ENCODE measurements at regions not wholly inside any gene's neighbourhood (a gene's known extent, or its start where the extent isn't known, plus 50 kb on each side); places are given as distances from the start of the nearest gene placed in this dataset.
"Not testable (repeated sequence)": the region's sequence is repeated elsewhere in the genome, so short reads cannot be mapped to it uniquely, and the experiment has no call there.

DNA sequence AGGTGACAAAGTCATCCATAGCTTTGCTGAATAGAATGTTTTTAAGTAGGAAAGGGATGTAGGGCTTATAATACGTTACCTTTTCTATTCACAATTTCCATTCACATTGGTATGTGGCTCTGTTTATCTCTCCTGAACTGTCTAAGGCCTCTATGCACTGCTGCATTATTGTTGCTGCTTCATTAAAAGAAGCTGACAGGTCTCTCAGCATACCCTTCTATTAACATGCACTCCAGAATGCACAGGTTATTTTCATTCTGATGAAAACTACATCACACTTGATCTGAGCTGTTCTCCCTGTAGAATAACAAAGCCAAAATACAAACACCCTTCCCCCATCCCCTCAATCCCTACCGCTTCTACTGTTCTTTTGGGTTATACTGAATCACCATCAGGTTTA, 399.3 kb downstream of the TBC1D32 start:
- Histone ChIP-seq H3K4ac (ENCODE audit: low read depth, low read length) (no peak overlapping the region), H2BK20ac (ENCODE audit: low read depth, low read length, poor library complexity, severe bottlenecking) (no peak overlapping the region), H4K20me1 (ENCODE audit: control insufficient read depth, insufficient read depth, insufficient read length) (no peaks in the 10 kb centered on the region), H3K14ac (ENCODE audit: insufficient read depth, low read length) (no peak overlapping the region), H2BK12ac (ENCODE audit: insufficient read length, low read depth, low read length) (no peak overlapping the region), H3K4me1 (ENCODE audit: insufficient read depth, low read length) (peaks cover 4% of the 10 kb centered on the region; the same call in 1 of the 2 replicates), H3K9ac (ENCODE audit: extremely low read depth, insufficient read length, low read length) (no peak overlapping the region), H3K79me2 (ENCODE audit: insufficient read depth, low read length) (no peaks in the 10 kb centered on the region), H4K5ac (ENCODE audit: insufficient read length, low read depth, low read length) (no peak overlapping the region), H2BK120ac (ENCODE audit: low read depth, low read length, poor library complexity, severe bottlenecking) (no peak overlapping the region), H2AK5ac (ENCODE audit: insufficient read length, low read length) (no peak overlapping the region), H3K79me1 (ENCODE audit: insufficient read depth, low read depth, low read length, poor library complexity, severe bottlenecking) (no peaks in the 10 kb centered on the region), H3K27me3 (ENCODE audit: insufficient read depth, low read length) (no peaks in the 10 kb centered on the region), H3K4me2 (ENCODE audit: insufficient read depth, insufficient read length, low read length) (peak overlapping the region; percentile 17), H3K27ac (ENCODE audit: insufficient read length, low read depth, low read length) (no peak overlapping the region), H4K8ac (replicated peaks; ENCODE audit: insufficient read length, low read depth, low read length) (no peak overlapping the region), H3K23ac (ENCODE audit: insufficient read length, low read depth, low read length) (no peak overlapping the region), H4K91ac (ENCODE audit: insufficient read length, low read depth, low read length) (no peak overlapping the region), H3T11ph (ENCODE audit: low read length) (no peak overlapping the region), H3K9me3 (ENCODE audit: control insufficient read depth, low read depth, low read length) (no peaks in the 10 kb centered on the region), H3K18ac (ENCODE audit: insufficient read length, low read depth, low read length) (no peak overlapping the region), H3K56ac (ENCODE audit: insufficient read length, low read depth, low read length) (no peak overlapping the region), H2AFZ (ENCODE audit: low read length) (no peak overlapping the region), H2BK15ac (ENCODE audit: low read depth, low read length) (no peak overlapping the region), H2BK5ac (ENCODE audit: insufficient read length, low read length) (no peak overlapping the region), H3K23me2 (ENCODE audit: insufficient read length, low read depth, low read length, poor library complexity, severe bottlenecking) (no peaks in the 10 kb centered on the region)
- no peaks in the 10 kb centered on the region for H3K36me3 Mint-ChIP-seq (ENCODE audit: insufficient read depth in 1 of 3, low read depth in 3 of 3)
- no peak for DNase-seq
- H3K27me3 Mint-ChIP-seq (ENCODE audit: low read depth): peaks cover 5% of the 10 kb centered on the region
- H3K9me3 Mint-ChIP-seq: no peaks in the 10 kb centered on the region
- H3K4me3 Mint-ChIP-seq: no peak overlapping the region
- TF ChIP-seq, protein P1, sequence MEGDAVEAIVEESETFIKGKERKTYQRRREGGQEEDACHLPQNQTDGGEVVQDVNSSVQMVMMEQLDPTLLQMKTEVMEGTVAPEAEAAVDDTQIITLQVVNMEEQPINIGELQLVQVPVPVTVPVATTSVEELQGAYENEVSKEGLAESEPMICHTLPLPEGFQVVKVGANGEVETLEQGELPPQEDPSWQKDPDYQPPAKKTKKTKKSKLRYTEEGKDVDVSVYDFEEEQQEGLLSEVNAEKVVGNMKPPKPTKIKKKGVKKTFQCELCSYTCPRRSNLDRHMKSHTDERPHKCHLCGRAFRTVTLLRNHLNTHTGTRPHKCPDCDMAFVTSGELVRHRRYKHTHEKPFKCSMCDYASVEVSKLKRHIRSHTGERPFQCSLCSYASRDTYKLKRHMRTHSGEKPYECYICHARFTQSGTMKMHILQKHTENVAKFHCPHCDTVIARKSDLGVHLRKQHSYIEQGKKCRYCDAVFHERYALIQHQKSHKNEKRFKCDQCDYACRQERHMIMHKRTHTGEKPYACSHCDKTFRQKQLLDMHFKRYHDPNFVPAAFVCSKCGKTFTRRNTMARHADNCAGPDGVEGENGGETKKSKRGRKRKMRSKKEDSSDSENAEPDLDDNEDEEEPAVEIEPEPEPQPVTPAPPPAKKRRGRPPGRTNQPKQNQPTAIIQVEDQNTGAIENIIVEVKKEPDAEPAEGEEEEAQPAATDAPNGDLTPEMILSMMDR (conservative IDR thresholded peaks at IDR 0.05): no peak
- peaks cover 55 to 57% of the 10 kb centered on the region in 2 experiments for H3K4me1 Mint-ChIP-seq
- H3K27ac Mint-ChIP-seq: no peak overlapping the region
- WGBS (ENCODE audit: extremely low coverage, insufficient read length, low lambda C conversion rate): no CpG with 5 or more reads among the region's 2 CpGs

DNA sequence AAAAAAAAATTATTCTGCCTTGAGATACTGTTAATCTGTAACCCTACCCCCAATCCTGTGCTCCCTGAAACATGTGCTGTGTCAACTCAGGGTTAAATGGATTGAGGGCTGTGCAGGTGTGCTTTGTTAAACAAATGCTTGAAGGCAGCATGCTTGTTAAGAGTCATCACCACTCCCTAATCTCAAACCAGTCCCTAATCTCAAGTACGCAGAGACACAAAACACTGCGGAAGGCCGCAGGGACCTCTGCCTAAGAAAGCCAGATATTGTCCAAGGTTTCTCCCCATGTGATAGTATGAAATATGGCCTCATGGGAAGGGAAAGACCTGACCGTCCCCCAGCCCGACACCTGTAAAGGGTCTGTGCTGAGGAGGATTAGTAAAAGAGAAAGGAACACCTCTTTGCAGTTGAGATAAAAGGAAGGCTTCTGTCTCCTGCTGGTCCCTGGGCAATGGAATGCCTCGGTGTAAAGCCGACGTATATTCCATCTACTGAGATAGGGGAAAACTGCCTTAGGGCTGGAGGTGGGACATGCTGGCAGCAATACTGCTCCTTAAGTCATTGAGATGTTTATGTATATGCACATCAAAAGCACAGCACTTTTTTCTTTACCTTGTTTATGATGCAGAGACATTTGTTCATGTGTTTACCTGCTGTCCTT, 402.6 kb downstream of the TBC1D32 start:
- not testable (repeated sequence) for H3K4ac ChIP-seq (ENCODE audit: low read depth, low read length); H3T11ph ChIP-seq (ENCODE audit: low read length); H2BK20ac ChIP-seq (ENCODE audit: low read depth, low read length, poor library complexity, severe bottlenecking); H3K23ac ChIP-seq (ENCODE audit: insufficient read length, low read depth, low read length); H2BK15ac ChIP-seq (ENCODE audit: low read depth, low read length); H2BK120ac ChIP-seq (ENCODE audit: low read depth, low read length, poor library complexity, severe bottlenecking); H3K9me3 ChIP-seq (ENCODE audit: control insufficient read depth, low read depth, low read length); H3K36me3 Mint-ChIP-seq (ENCODE audit: insufficient read depth in 1 of 3, low read depth in 3 of 3); H3K27ac ChIP-seq (ENCODE audit: insufficient read length, low read depth, low read length); H2AK5ac ChIP-seq (ENCODE audit: insufficient read length, low read length); H4K8ac ChIP-seq (replicated peaks; ENCODE audit: insufficient read length, low read depth, low read length); H2AFZ ChIP-seq (ENCODE audit: low read length); H3K79me1 ChIP-seq (ENCODE audit: insufficient read depth, low read depth, low read length, poor library complexity, severe bottlenecking); H4K5ac ChIP-seq (ENCODE audit: insufficient read length, low read depth, low read length); H3K9me3 Mint-ChIP-seq; H3K27me3 ChIP-seq (ENCODE audit: insufficient read depth, low read length); H3K14ac ChIP-seq (ENCODE audit: insufficient read depth, low read length); H3K9ac ChIP-seq (ENCODE audit: extremely low read depth, insufficient read length, low read length); H3K23me2 ChIP-seq (ENCODE audit: insufficient read length, low read depth, low read length, poor library complexity, severe bottlenecking); H4K91ac ChIP-seq (ENCODE audit: insufficient read length, low read depth, low read length); H3K27me3 Mint-ChIP-seq (ENCODE audit: low read depth); H3K79me2 ChIP-seq (ENCODE audit: insufficient read depth, low read length); H3K56ac ChIP-seq (ENCODE audit: insufficient read length, low read depth, low read length); H3K18ac ChIP-seq (ENCODE audit: insufficient read length, low read depth, low read length); H2BK12ac ChIP-seq (ENCODE audit: insufficient read length, low read depth, low read length); H3K4me1 ChIP-seq (ENCODE audit: insufficient read depth, low read length); H2BK5ac ChIP-seq (ENCODE audit: insufficient read length, low read length); H4K20me1 ChIP-seq (ENCODE audit: control insufficient read depth, insufficient read depth, insufficient read length)
- Mint-ChIP-seq H3K27ac (peak overlapping the region; percentile 92 to 97 (median 95)), H3K4me3 (peak overlapping the region; percentile 37 to 60), H3K4me1 (peaks cover 57 to 61% of the 10 kb centered on the region in 2 experiments)
- peak overlapping the region; percentile 20 for H3K4me2 ChIP-seq (ENCODE audit: insufficient read depth, insufficient read length, low read length)
- no CpG with 5 or more reads among the region's 8 CpGs for WGBS (ENCODE audit: extremely low coverage, insufficient read length, low lambda C conversion rate)
- DNase-seq: peak; percentile 71

Measured in H9 (cell line).